ENCODE measurements at regions not wholly inside any gene's neighbourhood (a gene's known extent, or its start where the extent isn't known, plus 50 kb on each side); places are given as distances from the start of the nearest gene placed in this dataset.

DNA sequence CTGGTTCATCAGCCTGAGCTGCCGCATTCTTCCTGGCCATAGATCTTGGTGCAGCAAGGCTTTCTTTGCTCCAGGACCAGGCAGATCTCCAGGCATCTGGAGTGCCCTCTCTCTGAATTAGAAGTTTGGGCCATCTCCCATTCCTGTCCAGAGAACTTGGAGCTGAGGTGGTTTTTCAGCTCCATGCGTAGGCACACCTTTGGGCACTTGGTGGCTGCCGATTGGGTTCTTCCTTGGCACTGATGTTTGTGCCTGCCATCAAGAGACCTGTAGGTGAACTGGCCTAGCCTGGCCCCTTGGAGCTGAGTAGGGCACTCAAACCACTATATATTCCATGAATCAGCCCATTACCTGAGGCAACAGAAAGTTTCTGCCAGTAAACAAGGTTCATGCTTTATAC is 206.0 kb upstream of the PCDH17 start:
- Mint-ChIP-seq H3K36me3 (ENCODE audit: low read depth) (no peaks in the 10 kb centered on the region), H3K27ac (no peak overlapping the region), H3K4me3 (no peak overlapping the region), H3K9me3 (peaks cover 17% of the 10 kb centered on the region), H3K4me1 (peaks cover 10% of the 10 kb centered on the region), H3K27me3 (ENCODE audit: insufficient read depth) (no peaks in the 10 kb centered on the region)
- Histone ChIP-seq H3K4me1 (ENCODE audit: control insufficient read depth, insufficient read depth, low read length) (no peaks in the 10 kb centered on the region), H3K36me3 (ENCODE audit: control insufficient read depth, insufficient read depth, low read length) (no peaks in the 10 kb centered on the region), H3K27ac (ENCODE audit: low read depth, low read length) (no peak overlapping the region), H3K4me3 (ENCODE audit: low read length) (no peak overlapping the region), H3K27me3 (ENCODE audit: control insufficient read depth, insufficient read depth, low read length, poor library complexity, severe bottlenecking) (peaks cover 3% of the 10 kb centered on the region), H3K9ac (ENCODE audit: extremely low read depth, low read length, poor library complexity, severe bottlenecking) (no peak overlapping the region), H3K9me3 (ENCODE audit: control insufficient read depth, low read length) (peaks cover 3% of the 10 kb centered on the region)
- TF ChIP-seq, protein P1, sequence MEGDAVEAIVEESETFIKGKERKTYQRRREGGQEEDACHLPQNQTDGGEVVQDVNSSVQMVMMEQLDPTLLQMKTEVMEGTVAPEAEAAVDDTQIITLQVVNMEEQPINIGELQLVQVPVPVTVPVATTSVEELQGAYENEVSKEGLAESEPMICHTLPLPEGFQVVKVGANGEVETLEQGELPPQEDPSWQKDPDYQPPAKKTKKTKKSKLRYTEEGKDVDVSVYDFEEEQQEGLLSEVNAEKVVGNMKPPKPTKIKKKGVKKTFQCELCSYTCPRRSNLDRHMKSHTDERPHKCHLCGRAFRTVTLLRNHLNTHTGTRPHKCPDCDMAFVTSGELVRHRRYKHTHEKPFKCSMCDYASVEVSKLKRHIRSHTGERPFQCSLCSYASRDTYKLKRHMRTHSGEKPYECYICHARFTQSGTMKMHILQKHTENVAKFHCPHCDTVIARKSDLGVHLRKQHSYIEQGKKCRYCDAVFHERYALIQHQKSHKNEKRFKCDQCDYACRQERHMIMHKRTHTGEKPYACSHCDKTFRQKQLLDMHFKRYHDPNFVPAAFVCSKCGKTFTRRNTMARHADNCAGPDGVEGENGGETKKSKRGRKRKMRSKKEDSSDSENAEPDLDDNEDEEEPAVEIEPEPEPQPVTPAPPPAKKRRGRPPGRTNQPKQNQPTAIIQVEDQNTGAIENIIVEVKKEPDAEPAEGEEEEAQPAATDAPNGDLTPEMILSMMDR (conservative IDR thresholded peaks at IDR 0.05) = no peak
- 95 to 100% methylated on average over 2 to 3 of the region's 3 CpGs for WGBS, 2 experiments (ENCODE audit: insufficient coverage in 1 of 2, insufficient read length in 1 of 2)
- DNase-seq = no peak

DNA sequence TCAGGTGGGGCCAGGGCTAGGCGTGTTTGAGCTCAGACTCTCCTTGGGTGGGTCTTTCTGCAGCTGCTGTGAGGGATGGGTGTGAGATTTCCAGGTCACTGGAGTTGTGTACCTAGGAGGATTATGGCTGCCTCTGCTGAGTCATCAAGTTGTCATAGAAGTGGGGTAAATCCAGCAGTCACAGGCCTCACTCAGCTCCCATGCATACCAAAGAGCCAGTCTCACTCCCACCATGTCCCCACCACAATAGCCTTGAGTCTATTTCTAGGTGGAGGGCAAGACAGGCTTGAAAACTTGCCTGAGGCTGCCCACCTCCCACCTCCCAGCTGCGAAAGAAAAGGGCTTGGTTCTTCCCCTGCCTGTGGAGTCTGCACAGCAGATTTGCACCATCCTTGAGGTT is 194.0 kb upstream of the PCDH17 start:
- 94% methylated on average over 2 of the region's 2 CpGs; no CpG with 5 or more reads in 1 of the 2 experiments for WGBS, 2 experiments (ENCODE audit: insufficient coverage in 1 of 2, insufficient read length in 1 of 2)
- no peaks in the 10 kb centered on the region for H3K9me3 Mint-ChIP-seq

DNA sequence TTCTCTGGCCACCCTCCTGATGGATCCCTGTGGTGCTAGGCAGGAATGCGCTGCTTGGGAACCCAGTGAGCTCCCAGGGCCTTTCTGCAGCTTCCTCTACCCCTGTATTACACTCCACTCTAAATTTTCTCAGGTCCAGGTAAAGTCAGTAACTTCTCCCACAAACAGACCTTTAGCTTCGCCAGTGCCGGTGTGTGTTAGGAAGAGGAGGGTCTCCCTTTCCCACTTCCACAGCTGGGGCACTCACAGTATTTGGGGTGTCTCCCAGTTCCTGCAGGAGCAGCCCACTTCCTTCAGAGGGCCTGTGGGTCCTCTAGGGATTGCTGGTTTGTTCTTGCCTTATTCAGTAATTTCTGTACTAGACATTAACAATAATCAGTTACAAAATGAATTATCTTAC is 193.5 kb upstream of the PCDH17 start:
- Mint-ChIP-seq H3K27ac (peak overlapping the region; percentile 88), H3K4me3 (no peak overlapping the region), H3K9me3 (no peaks in the 10 kb centered on the region), H3K36me3 (ENCODE audit: low read depth) (no peaks in the 10 kb centered on the region), H3K4me1 (peaks cover 32% of the 10 kb centered on the region), H3K27me3 (ENCODE audit: insufficient read depth) (no peaks in the 10 kb centered on the region)
- H3K9ac ChIP-seq (ENCODE audit: extremely low read depth, low read length, poor library complexity, severe bottlenecking) = no peak overlapping the region
- TF ChIP-seq, protein P1 (conservative IDR thresholded peaks at IDR 0.05) = no peak
- peaks cover 9% of the 10 kb centered on the region for H3K4me1 ChIP-seq (ENCODE audit: control insufficient read depth, insufficient read depth, low read length)
- no peaks in the 10 kb centered on the region for H3K27me3 ChIP-seq (ENCODE audit: control insufficient read depth, insufficient read depth, low read length, poor library complexity, severe bottlenecking)
- no peak overlapping the region for H3K27ac ChIP-seq (ENCODE audit: low read depth, low read length)
- no peaks in the 10 kb centered on the region for H3K36me3 ChIP-seq (ENCODE audit: control insufficient read depth, insufficient read depth, low read length)
- H3K4me3 ChIP-seq (ENCODE audit: low read length) = no peak overlapping the region
- no peaks in the 10 kb centered on the region for H3K9me3 ChIP-seq (ENCODE audit: control insufficient read depth, low read length)
- no peak for DNase-seq
- WGBS, 2 experiments (ENCODE audit: insufficient coverage in 1 of 2, insufficient read length in 1 of 2) = 94% methylated on average over 3 of the region's 3 CpGs; no CpG with 5 or more reads in 1 of the 2 experiments

More for the DNA sequence above, 194.0 kb upstream of the PCDH17 start:
- DNase-seq = peak; percentile 52
- peaks cover 32% of the 10 kb centered on the region for H3K4me1 Mint-ChIP-seq
- Histone ChIP-seq H3K27me3 (ENCODE audit: control insufficient read depth, insufficient read depth, low read length, poor library complexity, severe bottlenecking) (no peaks in the 10 kb centered on the region), H3K27ac (ENCODE audit: low read depth, low read length) (no peak overlapping the region), H3K9me3 (ENCODE audit: control insufficient read depth, low read length) (peaks cover 2% of the 10 kb centered on the region), H3K4me1 (ENCODE audit: control insufficient read depth, insufficient read depth, low read length) (peaks cover 9% of the 10 kb centered on the region), H3K4me3 (ENCODE audit: low read length) (no peak overlapping the region), H3K9ac (ENCODE audit: extremely low read depth, low read length, poor library complexity, severe bottlenecking) (no peak overlapping the region), H3K36me3 (ENCODE audit: control insufficient read depth, insufficient read depth, low read length) (no peaks in the 10 kb centered on the region)
- H3K27ac Mint-ChIP-seq = peak overlapping the region; percentile 88
- no peaks in the 10 kb centered on the region for H3K36me3 Mint-ChIP-seq (ENCODE audit: low read depth)
- no peak overlapping the region for H3K4me3 Mint-ChIP-seq
- H3K27me3 Mint-ChIP-seq (ENCODE audit: insufficient read depth) = no peaks in the 10 kb centered on the region
- TF ChIP-seq, protein P1 (conservative IDR thresholded peaks at IDR 0.05) = no peak

Measured in endodermal cell (in vitro differentiated cells).